ENCODE measurements at regions not wholly inside any gene's neighbourhood (a gene's known extent, or its start where the extent isn't known, plus 50 kb on each side); places are given as distances from the start of the nearest gene placed in this dataset.

GRCh38 chr5:125422342-125422741, 675.9 kb upstream of the ZNF608 start:
- TF ChIP-seq CTCF (IDR thresholded peaks at IDR 0.05) (no peak), EZH2 (IDR thresholded peaks at IDR 0.05) (no peak)
